NCI-H2029 treated with DMSO at 0.1 percent for 48 hours (cell line): ENCODE measurements at regions not wholly inside any gene's neighbourhood (a gene's known extent, or its start where the extent isn't known, plus 50 kb on each side); places are given as distances from the start of the nearest gene placed in this dataset.
"Not testable (repeated sequence)": the region's sequence is repeated elsewhere in the genome, so short reads cannot be mapped to it uniquely, and the experiment has no call there.

Experiments
- DNase-seq: peaks from one replicate; lab custom pipeline; 2025; lab: John Stamatoyannopoulos, UW

GRCh38 chr6:150496629-150497028, 103.1 kb upstream of the PLEKHG1 start:
- DNase-seq = no peak

GRCh38 chr6:150499882-150500312, 99.8 kb upstream of the PLEKHG1 start:
- DNase-seq = no peak

GRCh38 chr6:150500568-150500967, 99.1 kb upstream of the PLEKHG1 start:
- not testable (repeated sequence) for DNase-seq

GRCh38 chr6:150503041-150503440, 96.6 kb upstream of the PLEKHG1 start:
- DNase-seq = no peak

- DNase-seq = no peak
Measured at GRCh38 chr6:150503586-150504339, 95.9 kb upstream of the PLEKHG1 start.

- not testable (repeated sequence) for DNase-seq
Measured at GRCh38 chr6:150507361-150507760, 92.3 kb upstream of the PLEKHG1 start.

GRCh38 chr6:150510576-150510975, 89.1 kb upstream of the PLEKHG1 start:
- DNase-seq = no peak

- no peak for DNase-seq
Measured at GRCh38 chr6:150511313-150511712, 88.4 kb upstream of the PLEKHG1 start.

GRCh38 chr6:150514806-150515380, 84.8 kb upstream of the PLEKHG1 start:
- no peak for DNase-seq

- no peak for DNase-seq
Measured at GRCh38 chr6:150516199-150516598, 83.5 kb upstream of the PLEKHG1 start.

GRCh38 chr6:150517175-150517574, 82.5 kb upstream of the PLEKHG1 start:
- DNase-seq = no peak

- DNase-seq = no peak
Measured at GRCh38 chr6:150521482-150521881, 78.2 kb upstream of the PLEKHG1 start.

- not testable (repeated sequence) for DNase-seq
Measured at GRCh38 chr6:150523216-150523615, 76.5 kb upstream of the PLEKHG1 start.

- no peak for DNase-seq
Measured at GRCh38 chr6:150525300-150525699, 74.4 kb upstream of the PLEKHG1 start.

GRCh38 chr6:150527100-150527499, 72.6 kb upstream of the PLEKHG1 start:
- no peak for DNase-seq

GRCh38 chr6:150528648-150529285, 70.9 kb upstream of the PLEKHG1 start:
- DNase-seq = no peak

GRCh38 chr6:150529646-150530045, 70.0 kb upstream of the PLEKHG1 start:
- no peak for DNase-seq

GRCh38 chr6:150531957-150532356, 67.7 kb upstream of the PLEKHG1 start:
- DNase-seq = no peak

GRCh38 chr6:150534553-150534952, 65.1 kb upstream of the PLEKHG1 start:
- no peak for DNase-seq

GRCh38 chr6:150535151-150535804, 64.4 kb upstream of the PLEKHG1 start:
- no peak for DNase-seq

- DNase-seq = no peak
Measured at GRCh38 chr6:150535818-150536220, 63.9 kb upstream of the PLEKHG1 start.

GRCh38 chr6:150536835-150537234, 62.9 kb upstream of the PLEKHG1 start:
- DNase-seq = no peak

- no peak for DNase-seq
Measured at GRCh38 chr6:150537491-150537890, 62.2 kb upstream of the PLEKHG1 start.
